Amniotic stem cell (primary cell): ENCODE measurements at regions not wholly inside any gene's neighbourhood (a gene's known extent, or its start where the extent isn't known, plus 50 kb on each side); places are given as distances from the start of the nearest gene placed in this dataset.

ENCODE experiments used
- DNase-seq: peaks from one replicate; lab custom pipeline; 2025; lab: John Stamatoyannopoulos, UW

DNA sequence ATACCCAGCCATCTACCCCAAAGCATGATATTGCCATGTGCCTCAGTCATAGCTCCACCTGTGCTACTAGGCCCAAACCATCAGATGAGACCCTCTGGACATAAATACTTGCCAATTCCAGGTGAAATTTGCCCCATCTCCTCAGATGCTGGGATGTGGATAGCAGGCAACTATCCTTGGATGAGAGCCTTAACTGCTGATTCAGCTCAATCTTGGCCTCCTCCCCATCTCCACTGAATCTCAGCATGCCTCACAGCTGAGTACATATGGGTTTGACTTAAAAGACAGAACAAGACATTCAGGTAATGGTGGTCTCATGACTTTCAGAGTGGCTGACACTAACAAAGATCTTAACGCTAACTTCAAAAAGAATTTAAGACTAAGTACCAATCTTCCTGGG, 50.8 kb upstream of the KLHL13 start:
- DNase-seq: no peak

DNA sequence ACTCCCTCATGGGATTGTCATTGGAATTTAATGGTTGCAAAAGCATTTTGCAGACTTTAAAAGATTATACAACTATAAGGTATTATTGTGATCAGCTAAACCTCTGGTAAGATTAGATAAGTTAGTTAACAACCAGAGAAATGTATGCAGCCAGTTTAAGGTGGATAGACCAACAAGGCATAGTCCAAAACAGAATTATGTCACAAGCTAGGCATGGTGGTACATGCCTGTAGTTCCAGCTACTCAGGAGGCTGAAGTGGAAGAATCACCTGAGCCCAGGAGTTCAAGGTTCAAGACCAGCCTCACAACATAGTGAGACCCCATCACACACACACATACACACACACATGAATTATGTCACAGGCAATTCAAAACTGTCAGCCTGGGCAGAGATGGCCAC, 54.7 kb upstream of the KLHL13 start:
- no peak for DNase-seq

DNA sequence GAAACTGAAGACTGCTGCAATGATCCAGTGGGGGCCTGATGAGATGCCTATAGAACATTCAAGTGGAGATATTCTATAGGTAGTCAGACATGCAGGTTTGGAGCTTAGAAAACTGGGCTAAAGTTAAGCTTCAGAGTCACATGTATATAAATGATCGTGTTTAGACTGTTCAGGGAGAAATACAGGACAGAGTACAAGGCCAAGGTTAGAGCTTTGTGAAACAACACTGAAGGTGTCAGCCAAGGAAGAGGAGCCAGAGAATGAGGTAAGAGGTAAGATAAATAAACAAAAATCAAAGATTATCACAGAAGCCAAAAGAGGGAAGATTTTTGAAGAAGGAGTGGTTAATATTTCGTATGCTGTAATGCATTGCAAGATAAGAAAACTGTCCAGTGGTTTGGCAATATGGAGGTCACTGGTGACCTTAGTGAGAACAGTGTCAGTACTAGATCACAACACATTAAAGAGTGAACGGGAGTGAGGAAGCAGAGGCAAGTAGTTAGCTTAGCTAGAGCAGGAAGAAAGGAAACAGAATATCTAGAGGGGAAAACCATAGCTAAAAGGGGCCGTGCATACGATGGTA, 58.0 kb upstream of the KLHL13 start:
- DNase-seq: no peak

DNA sequence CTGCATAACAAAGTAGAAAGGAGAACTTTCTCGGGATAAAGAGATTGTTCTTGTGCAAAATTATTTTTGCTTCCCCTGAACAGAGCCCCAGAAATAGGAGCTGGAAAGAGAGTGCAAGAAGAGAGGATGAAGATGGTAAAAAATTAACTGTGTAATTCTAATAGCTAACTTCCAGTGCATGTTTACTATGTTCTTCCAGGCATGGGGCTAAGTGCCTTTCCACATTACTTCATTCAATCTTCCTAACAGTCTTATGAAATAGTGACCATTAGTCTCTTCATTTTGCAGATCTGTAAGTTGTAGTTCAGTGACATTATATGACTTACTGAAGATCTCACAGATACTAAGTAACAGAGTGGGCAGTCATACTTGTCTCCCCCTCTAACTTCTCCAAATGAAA, 61.1 kb upstream of the KLHL13 start:
- no peak for DNase-seq

DNA sequence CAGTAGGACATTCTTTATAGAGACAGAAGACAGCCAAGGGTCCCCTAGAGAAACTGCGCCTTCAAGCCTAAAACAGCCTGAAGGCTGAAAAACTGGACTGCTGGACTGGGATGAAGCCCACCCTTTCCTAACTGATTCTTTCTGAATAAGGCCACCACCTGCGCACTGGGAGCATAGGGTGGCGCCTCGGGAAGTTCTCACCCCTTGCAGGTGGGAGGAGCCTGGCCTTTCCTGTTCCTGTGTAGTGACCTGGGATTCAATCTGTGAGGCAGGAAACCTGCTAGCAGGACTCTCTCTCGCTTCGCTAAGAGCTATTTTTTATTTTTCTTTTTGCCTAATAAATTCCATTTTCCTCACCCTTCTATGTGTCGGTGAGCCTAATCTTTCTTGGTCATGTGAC, 61.8 kb upstream of the KLHL13 start:
- no peak for DNase-seq

DNA sequence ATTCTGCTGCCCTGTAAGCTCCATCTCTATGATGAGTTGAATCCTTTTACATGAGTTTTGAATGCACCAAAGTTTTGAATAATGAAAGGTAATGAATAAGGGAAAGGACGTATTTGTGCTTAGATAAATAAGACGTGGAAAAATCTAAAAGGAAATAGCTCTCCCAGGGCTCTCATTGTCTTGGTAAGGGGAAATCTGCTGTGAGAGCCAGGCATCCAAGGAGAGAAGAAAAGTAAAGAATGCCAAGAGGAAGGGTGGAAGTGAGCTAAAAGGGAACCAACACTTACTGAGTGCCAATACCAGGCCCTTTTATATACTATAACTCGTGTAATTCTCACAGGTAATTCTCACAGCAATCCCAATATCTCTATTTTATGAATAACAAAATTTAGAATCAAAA, 62.6 kb upstream of the KLHL13 start:
- DNase-seq: no peak

DNA sequence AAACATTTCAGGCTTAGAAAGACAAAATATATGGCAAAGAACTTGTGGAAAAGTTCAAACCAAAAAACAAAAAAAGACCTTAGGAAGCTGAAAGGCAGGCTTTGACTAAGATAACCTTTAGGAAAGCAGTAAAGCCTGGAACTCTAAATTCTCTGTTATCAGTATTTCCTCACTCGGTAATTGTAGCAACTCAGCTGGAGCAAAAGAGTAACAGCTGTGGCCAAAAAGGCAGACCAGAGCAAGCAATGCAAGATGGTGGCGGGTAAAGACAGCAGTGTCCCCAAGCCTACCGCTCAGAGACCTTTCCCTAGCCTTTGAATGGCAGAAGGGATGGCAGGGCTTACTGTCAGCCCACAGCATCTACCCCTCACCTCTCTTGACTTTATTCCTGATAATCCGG, 63.1 kb upstream of the KLHL13 start:
- DNase-seq: no peak

DNA sequence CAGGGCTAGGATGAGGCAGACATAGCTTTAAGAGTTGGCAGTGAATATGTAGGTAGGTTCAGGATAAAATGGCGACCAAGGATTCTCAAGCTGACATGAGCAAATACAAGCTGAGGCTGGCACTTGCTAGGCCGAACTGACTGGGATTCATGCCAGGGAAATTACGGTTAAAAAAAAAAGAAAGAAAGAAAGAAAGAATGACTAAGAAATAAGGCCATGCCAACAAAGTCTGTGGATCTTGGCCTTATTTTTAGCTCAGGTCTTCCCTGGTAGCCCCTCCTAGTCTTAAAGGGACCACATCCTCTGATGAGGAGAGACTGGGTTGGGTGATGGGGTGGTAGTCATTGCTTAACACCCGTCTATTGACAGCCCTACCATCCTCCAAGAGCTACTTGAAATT, 64.4 kb upstream of the KLHL13 start:
- no peak for DNase-seq

DNA sequence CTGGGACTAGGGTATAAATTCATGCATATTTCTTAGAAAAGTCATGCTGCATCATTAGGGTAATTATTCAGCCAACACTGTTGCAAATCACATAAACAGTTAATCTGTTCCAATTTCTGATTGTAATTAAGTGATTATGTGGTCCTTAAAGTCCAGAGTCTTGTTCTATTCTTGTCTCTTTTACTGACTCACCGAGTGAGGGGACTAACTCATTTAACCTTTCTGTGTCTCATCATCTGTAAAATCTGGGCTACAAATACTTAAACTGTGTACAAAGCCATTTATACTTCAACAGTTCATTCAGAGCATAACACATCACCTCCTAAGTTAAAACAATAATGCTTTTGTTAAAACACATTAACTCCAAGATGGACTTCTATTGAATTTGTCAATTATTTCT, 65.4 kb upstream of the KLHL13 start:
- DNase-seq: no peak

DNA sequence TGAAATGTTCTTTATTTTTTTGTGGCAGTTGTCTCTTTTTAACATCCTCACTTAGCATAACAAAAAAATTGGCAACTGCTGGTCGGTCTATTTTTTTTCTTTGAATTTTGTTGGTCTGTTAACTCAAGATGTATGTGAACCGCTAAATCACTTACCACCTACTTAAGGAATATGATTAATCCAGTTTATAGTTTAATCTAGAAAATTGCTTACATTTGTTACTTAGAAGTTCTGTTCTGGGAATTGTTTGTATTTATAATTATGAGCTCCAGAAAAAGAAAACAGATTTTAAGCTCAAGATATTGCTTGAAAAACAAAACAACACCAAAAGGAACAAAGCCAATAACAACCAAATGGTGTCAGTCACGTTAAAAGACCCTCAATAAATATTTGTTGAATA, 66.1 kb upstream of the KLHL13 start:
- no peak for DNase-seq

DNA sequence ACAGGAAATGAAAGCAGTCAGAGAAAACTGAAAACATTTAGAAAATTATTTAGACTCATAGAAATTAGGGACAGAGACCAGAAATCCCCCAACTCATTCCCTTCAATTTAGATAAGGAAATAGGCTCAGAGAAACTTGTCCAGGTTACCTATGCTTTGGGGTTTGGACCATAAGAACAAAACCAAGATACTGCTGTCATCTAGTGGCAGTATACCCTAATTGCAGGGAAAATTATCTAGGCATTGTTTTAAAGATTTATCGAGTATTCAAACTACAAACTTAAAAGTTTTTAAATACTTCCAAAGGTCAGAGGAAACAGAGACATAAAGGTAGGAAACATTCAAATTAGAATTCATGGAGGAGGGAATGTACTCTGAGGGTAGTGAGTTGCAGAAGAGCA, 67.0 kb upstream of the KLHL13 start:
- no peak for DNase-seq

DNA sequence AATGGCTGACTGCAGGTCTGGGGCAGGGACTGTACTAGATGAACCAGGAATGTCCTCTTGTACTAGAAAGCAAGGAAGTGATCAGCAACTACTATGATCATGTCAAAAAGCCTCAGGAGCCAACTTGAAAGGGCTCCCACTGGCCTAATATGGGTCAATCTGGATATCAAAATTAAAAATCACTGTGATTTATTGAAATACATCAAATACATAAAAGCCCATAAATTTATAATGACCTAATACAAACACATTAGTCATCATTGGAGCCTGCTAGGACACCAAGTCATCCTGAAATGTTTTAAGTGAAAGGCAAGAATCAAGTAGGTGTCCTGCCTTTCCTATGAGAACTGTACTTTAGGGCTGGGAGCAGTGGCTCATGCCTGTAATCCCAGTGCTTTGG, 70.5 kb upstream of the KLHL13 start:
- no peak for DNase-seq

DNA sequence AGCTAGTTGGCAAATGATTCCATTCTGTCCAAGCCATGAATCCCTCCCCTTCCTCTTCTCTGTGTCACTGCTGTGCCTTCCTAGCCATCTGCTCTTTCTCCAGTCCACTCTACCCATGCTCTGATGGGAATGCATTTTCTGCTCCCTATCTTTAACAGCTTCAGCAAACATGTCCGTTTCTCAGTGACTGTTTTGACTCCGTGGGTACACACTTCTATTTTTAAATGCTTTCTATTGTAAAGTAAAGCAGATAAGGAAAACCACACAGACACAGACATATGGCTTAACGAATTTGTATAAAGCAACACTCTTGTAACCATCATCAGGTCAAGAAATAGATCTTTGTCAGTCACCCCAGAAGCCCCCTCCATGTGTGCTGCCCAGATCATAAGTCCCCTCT, 72.4 kb upstream of the KLHL13 start:
- no peak for DNase-seq

DNA sequence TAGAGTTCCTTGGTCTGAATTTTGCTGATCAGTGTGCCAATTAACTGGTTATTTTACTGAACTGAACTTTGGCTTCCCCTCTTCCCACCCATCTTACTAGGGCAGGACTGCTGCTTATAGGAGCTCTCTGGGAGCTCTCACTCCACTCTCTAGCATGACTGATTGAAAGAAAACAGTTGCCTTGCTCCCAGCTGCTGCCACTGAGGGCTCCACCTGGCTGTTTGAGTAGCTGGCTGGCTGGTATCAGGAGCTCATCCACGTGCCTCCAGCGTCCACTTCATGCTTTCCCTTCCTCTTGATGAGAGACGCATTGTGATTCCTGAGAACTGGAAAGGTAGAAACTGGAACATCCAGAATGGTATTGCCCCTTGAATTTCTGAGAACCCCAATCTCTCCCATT, 73.0 kb upstream of the KLHL13 start:
- DNase-seq: no peak

DNA sequence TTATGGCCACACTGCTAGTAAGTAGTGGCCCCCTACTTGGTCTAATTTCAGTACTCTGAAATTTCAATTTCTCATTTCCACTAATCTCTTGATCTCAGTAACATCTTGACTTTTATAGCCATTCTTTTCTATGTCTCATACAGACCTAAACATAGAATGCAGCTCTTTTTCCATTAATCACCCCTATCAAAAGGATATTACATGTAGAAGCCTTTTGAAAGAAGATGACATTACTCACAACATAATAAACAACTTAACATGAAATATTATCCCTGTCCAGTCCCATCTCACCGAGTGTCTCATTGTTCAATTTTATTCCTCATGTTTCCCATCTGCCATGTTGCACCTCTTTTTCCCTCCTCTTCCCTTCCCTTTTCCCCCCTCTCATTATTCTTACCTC, 81.1 kb upstream of the KLHL13 start:
- no peak for DNase-seq

DNA sequence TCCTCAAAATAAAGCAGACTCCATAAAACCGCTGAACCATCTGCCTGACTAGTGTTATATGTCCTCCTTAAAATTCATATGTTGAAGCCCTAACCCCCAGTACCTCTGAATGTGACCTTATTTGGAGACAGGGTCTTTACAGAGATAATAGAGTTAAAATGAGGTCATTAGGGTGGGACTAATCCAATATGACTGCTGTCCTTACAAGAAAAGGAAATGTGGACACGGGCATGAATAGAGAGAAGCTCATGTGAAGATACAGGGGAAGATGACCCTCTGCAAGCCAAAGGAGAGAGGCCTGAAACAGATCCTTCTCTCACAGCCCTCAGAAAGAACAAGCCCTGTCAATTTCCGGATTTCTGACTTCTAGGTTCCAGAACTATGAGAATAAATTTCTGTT, 82.0 kb upstream of the KLHL13 start:
- no peak for DNase-seq

DNA sequence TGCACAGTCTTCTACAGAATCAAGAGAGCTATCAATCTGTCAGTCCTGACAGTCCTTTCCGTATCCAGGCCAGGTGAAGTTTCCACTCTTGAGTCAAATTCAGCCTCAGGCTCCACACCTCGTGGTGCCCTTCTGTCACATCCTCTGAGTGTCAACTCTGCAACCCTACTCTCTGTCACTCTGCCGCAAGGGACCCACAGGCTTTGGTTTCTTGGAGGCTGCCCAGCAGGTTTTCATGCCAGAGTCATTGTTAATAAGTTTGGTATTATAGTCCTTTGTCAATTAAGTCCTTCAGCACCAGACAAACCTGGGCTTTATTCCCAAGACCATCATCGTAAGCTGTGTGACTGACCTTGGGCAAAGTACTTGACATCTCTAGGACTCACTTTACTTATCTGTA, 83.4 kb upstream of the KLHL13 start:
- DNase-seq: no peak

DNA sequence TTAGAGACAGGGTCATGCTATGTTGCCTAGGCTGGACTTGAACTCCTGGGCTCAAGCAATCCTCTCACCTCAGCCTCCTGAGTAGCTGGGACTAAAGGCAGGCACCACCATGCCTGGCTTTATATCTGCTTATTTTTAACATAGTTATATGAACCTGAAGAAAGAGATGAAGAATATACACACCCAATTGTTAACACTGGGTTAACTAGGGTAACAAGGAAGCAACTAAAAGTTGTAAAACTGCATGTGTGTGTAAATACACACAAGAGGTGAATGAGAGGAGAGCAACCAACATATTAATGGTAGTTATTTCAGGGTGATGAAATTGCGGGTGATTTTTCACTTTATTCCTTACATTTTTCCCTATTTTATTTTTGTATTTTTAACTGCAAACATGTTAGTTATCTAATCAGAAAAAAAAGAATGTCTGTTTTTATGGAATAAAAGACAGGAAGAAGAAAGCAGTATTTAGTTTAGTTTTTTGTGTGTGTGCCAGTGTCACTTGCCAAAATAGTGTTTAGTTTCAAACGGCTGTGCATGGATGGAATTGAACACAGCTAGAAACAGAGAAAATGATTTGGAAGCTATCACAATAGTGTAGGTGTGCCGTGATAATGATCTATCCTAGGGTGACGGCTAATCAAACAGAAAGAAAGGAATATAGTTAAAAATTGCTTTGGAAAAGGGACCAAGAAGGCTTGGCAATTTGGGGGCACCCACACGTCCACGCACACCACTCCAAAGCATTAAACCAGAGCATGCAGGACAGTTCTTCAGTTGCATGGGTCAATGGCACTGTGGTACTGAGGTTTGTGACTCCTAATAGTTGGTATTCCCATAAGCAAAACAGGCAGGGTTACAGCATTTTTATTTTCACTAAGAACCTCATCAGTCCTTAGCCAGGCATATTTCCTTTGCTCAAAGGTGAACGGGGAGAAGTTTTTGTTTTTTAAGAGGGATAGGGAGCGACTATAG, 89.1 kb upstream of the KLHL13 start:
- no peak for DNase-seq

DNA sequence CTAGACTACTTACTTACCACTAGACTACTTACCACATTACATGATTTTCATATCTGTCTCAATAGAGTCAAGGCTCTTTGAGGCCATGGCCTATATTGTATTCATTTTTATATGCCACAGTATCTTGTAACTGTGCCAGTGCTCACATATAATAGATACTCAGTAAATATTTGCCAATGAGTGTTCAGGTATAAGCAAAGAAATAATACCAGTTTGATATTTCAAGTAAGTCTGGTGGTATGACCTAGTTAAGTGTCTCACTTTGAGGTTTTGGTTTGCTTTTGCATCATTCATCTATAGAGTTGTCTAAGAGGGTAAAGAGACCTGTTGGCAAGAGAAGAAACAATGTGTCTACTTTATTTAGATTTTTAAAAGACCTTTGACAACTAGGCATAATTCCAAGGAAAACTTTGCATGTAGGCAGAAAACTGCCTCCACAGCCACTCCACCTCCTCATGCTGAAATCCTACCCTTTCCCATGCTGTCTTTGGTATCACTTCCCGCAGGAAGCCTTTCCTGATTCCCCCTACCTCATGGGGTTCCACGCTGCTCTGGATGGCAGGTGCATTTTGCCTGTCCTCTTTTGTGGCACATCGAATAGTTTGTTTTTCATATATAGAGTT, 91.3 kb upstream of the KLHL13 start:
- no peak for DNase-seq

DNA sequence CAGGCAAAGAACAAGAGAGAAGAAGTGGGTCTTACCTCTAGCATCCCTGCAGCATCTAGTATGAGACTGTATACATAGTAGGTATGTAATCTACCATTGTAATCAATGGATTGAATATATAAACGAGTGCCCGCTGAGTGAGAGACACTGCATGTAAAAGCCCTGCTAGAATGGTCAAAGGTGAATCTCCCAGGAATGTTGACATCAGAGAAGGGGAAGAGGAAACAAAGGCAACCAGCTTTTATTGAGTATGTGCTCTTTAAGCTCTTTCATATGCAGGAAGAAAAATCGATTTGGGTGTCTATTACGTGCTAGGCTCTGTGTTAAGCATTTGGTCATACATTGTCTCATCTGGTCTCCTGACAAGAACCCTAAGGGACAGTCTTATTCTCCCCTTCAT, 91.9 kb upstream of the KLHL13 start:
- no peak for DNase-seq

DNA sequence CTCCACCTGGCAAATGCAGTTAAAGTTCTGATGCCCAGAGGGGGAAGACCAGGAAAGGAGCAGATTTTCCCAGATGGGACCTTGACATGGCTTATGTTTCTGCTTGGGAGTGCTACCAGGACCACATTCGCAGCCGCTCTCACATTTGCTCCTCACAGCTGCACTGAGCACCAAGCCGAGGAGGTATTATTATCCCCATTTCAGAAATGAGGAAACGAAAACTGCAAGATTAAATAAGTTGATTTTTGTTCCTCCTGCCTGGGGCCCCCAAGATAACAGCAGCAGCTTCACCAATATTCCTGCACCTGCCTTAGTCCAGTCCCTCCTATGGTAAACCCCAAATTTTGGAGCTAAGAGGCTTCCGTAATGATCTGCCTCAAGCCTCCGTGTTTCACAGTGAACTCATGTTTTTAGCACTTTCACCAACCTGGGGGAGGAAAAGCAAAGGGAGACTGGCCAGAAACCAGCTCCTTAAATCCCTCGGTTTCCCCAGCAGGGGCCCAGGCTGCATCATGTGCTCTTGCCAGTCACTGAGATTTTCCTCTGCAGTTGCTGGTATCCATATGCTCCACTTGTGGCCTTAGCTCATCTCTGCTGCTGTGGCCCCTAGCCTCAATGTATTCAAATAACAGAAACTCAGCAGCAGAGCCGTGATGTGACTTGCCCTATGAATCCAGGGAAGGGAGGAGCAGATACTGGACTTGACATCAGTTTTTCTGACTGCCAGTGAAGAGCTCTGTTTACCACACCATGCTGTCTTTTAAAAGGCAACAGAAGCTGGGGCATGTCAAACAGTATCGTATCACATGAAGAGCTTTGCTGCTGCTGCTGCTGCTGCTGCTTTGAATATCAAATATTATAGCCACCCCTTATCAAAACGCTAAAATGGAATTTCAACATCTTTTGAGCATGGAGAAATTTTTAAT, 95.5 kb upstream of the KLHL13 start:
- DNase-seq: no peak

DNA sequence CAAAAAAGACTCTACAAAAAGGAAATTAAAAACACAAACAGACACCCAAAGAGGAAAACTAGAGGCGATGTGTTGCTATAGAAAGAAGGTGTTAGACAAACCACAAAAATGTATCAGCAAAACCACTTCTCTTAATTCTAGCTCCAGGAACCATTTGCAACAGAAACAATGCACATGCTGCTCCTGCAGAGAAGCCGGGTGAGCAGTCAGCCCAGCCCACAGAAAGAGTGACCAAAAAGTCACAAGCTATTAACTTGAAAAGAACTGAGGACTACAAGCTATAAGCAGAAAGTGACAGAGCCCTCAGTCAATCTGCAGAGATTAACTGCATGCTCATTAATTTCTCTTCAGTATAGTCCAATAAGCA, 96.2 kb upstream of the KLHL13 start:
- DNase-seq: no peak
